Ishikawa (cell line): ENCODE measurements at regions not wholly inside any gene's neighbourhood (a gene's known extent, or its start where the extent isn't known, plus 50 kb on each side); places are given as distances from the start of the nearest gene placed in this dataset.

Source experiments
- CEBPB ChIP-seq: IDR thresholded peaks from 2 replicates; pipeline ENCODE4 v1.6.1; 2012
- CREB1 ChIP-seq: IDR thresholded peaks from 2 replicates; pipeline ENCODE4 v1.6.1; 2012; ENCODE audit warnings: low read depth
- EGR1 ChIP-seq: IDR thresholded peaks from 2 replicates; pipeline ENCODE4 v1.6.1; 2012
- EP300 ChIP-seq: IDR thresholded peaks from 2 replicates; pipeline ENCODE4 v1.6.1; 2012; ENCODE audit warnings: borderline replicate concordance
- FOXM1 ChIP-seq: IDR thresholded peaks from 2 replicates; pipeline ENCODE4 v1.6.1; 2012; ENCODE audit warnings: low read depth, borderline replicate concordance
- NFIC ChIP-seq: IDR thresholded peaks from 2 replicates; pipeline ENCODE4 v1.6.1; 2012
- RAD21 ChIP-seq: IDR thresholded peaks from 2 replicates; pipeline ENCODE4 v1.6.1; 2012; ENCODE audit warnings: low read depth
- TAF1 ChIP-seq: IDR thresholded peaks from 2 replicates; pipeline ENCODE4 v1.6.1; 2012; ENCODE audit warnings: low read depth, mild to moderate bottlenecking
- TCF12 ChIP-seq: IDR thresholded peaks from 2 replicates; pipeline ENCODE4 v1.6.1; 2012; ENCODE audit warnings: low read depth
- TEAD4 ChIP-seq: IDR thresholded peaks from 2 replicates; pipeline ENCODE4 v1.6.1; 2012
- YY1 ChIP-seq: IDR thresholded peaks from 2 replicates; pipeline ENCODE4 v1.6.1; 2012; ENCODE audit warnings: low read depth
- ZBTB7A ChIP-seq: IDR thresholded peaks from 2 replicates; pipeline ENCODE4 v1.6.1; 2012; ENCODE audit warnings: low read depth
- TF ChIP-seq, protein P1 (sequence below): IDR thresholded peaks from 2 replicates; pipeline ENCODE4 v1.6.1; 2012; ENCODE audit warnings: low read depth, mild to moderate bottlenecking
- TF ChIP-seq, protein P2 (sequence below): IDR thresholded peaks from 2 replicates; pipeline ENCODE4 v1.6.1; 2012
- TF ChIP-seq, protein P3 (sequence below): IDR thresholded peaks from 2 replicates; pipeline ENCODE4 v1.6.1; 2012

DNA sequence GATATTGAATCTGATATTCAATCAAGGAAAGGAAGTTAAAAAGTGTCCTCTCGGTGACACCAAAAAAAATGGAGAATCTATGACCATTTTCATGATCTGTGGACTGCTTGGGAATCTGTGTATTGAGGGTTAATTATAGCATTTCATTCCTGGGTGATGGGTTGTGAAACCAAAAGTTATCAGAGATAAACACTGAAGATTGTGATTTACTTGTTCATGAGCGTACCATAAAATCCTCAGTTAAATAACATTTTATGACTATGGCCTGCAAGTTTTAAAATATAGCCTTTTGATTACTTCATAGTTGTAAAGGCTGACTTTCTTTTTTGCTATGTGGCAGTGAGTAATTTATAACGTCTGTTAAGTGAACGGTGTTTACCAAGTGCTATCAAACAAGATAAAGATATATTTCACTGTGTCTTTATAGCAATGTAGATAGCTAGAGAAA lies 267.9 kb upstream of the SEMA6A start:
- no peak for TF ChIP-seq TCF12
- no peak for TF ChIP-seq EGR1
- TF ChIP-seq, protein P1, sequence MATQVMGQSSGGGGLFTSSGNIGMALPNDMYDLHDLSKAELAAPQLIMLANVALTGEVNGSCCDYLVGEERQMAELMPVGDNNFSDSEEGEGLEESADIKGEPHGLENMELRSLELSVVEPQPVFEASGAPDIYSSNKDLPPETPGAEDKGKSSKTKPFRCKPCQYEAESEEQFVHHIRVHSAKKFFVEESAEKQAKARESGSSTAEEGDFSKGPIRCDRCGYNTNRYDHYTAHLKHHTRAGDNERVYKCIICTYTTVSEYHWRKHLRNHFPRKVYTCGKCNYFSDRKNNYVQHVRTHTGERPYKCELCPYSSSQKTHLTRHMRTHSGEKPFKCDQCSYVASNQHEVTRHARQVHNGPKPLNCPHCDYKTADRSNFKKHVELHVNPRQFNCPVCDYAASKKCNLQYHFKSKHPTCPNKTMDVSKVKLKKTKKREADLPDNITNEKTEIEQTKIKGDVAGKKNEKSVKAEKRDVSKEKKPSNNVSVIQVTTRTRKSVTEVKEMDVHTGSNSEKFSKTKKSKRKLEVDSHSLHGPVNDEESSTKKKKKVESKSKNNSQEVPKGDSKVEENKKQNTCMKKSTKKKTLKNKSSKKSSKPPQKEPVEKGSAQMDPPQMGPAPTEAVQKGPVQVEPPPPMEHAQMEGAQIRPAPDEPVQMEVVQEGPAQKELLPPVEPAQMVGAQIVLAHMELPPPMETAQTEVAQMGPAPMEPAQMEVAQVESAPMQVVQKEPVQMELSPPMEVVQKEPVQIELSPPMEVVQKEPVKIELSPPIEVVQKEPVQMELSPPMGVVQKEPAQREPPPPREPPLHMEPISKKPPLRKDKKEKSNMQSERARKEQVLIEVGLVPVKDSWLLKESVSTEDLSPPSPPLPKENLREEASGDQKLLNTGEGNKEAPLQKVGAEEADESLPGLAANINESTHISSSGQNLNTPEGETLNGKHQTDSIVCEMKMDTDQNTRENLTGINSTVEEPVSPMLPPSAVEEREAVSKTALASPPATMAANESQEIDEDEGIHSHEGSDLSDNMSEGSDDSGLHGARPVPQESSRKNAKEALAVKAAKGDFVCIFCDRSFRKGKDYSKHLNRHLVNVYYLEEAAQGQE: no peak
- TF ChIP-seq FOXM1: no peak
- TF ChIP-seq NFIC: no peak
- no peak for TF ChIP-seq CREB1
- no peak for TF ChIP-seq RAD21
- TF ChIP-seq CEBPB: no peak
- no peak for TF ChIP-seq TAF1

DNA sequence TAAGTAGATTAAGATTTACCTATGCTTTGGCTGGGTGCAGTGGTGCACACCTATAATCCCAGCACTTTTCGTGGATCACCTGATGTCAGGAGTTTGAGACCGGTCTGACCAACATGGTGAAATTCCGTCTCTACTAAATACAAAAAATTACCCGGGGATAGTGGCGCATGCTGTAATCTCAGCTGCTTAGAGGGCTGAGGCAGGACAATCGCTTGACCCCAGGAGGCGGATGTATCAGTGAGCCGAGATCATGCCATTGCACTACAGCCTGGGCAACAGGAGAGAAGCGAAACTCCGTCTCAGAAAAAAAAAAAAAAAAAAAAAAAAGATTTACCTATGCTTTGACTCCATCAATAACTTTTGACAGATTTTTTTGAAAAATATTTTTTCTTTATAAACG lies 267.1 kb upstream of the SEMA6A start:
- TF ChIP-seq TCF12: no peak
- no peak for TF ChIP-seq YY1
- TF ChIP-seq, protein P2, sequence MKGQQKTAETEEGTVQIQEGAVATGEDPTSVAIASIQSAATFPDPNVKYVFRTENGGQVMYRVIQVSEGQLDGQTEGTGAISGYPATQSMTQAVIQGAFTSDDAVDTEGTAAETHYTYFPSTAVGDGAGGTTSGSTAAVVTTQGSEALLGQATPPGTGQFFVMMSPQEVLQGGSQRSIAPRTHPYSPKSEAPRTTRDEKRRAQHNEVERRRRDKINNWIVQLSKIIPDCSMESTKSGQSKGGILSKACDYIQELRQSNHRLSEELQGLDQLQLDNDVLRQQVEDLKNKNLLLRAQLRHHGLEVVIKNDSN: no peak
- no peak for TF ChIP-seq RAD21
- TF ChIP-seq EP300: no peak
- no peak for TF ChIP-seq CREB1
- no peak for TF ChIP-seq EGR1
- no peak for TF ChIP-seq TAF1
- TF ChIP-seq ZBTB7A: no peak
- no peak for TF ChIP-seq TEAD4
- TF ChIP-seq, protein P1: no peak
- TF ChIP-seq FOXM1: no peak
- TF ChIP-seq, protein P3, sequence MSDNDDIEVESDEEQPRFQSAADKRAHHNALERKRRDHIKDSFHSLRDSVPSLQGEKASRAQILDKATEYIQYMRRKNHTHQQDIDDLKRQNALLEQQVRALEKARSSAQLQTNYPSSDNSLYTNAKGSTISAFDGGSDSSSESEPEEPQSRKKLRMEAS: no peak
- TF ChIP-seq NFIC: no peak
- TF ChIP-seq CEBPB: no peak

DNA sequence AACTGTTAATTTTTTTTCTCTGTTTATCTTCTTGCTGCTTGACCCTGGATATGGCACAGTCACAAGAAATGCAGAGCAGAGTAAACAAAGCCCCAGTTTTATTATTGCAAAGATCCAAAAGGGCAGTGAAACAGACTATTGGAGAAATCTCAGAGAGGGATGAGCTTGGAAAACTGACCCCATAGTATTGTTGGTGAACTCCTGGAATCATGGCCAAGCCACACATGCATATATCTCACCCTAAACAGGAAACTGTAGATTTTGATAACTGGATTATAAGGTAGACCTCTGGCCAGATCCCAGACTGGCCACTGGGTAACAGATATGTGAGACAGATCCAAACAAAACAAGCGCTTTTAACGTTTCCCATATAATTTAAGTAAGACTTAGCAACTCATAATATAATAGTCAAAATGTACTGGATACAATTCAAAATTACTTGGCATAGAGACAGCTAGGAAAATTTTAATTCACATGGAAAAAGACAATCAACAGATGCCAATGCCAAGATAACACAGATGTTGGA lies 263.5 kb upstream of the SEMA6A start:
- TF ChIP-seq TAF1: no peak

DNA sequence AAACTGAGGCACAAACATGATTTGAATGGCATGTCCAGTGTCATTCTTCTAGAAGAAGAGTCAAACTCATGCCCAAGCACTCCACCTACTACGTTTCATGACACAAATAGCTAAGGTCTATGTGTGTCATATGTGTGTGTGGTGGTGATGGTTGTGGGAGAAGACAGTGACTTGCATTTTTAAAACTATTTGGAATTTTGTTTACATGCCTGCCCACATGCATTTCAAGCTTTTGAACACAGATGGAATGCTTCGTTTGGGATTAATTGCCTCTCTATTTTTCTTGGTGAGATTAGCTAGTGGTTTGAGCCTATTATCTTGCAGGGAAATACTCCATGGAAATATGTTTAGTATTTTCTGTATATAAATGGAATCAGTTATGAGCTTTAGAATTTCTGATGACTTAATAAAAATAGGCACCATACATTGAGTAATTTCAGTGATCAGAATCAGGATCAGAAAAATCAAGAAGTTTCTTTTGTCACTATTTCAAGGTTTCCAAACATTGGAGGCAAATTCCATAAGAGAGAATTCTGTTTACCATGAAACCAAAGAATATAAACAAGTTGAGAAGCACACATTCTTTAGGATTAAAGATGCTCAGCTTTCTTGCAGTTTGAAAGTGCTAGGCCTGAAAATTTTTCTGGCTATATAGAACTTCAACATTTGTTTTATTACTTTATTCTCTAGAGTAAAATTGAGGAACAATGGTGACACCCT lies 260.3 kb upstream of the SEMA6A start:
- TF ChIP-seq, protein P3: no peak
- TF ChIP-seq, protein P1: no peak
- no peak for TF ChIP-seq CEBPB
- no peak for TF ChIP-seq NFIC
- TF ChIP-seq RAD21: no peak
- no peak for TF ChIP-seq FOXM1
- no peak for TF ChIP-seq EGR1
- no peak for TF ChIP-seq CREB1
- no peak for TF ChIP-seq EP300
- TF ChIP-seq ZBTB7A: no peak
- TF ChIP-seq, protein P2: no peak
- TF ChIP-seq TCF12: no peak
- TF ChIP-seq YY1: no peak
